Neuronal stem cell (in vitro differentiated cells): ENCODE measurements at regions not wholly inside any gene's neighbourhood (a gene's known extent, or its start where the extent isn't known, plus 50 kb on each side); places are given as distances from the start of the nearest gene placed in this dataset.

ENCODE experiments used
- DNase-seq: peaks from one replicate; pipeline ENCODE4 v3.0.0-alpha.2; 2013; ENCODE audit warnings: low spot score
- H2AFZ ChIP-seq: one replicate; pipeline ENCODE4 v1.6.1; 2013; ENCODE audit warnings: mild to moderate bottlenecking, low read length, inconsistent platforms
- H2AK5ac ChIP-seq: 2 replicates; pipeline ENCODE4 v1.6.1; 2013; ENCODE audit warnings: low read depth, mild to moderate bottlenecking, inconsistent platforms, low read length, moderate library complexity, mixed read lengths
- H2BK120ac ChIP-seq: 2 replicates; pipeline ENCODE4 v1.6.1; 2013; ENCODE audit warnings: low read depth, mild to moderate bottlenecking, inconsistent platforms, low read length, moderate library complexity, mixed read lengths
- H2BK12ac ChIP-seq: one replicate; pipeline ENCODE4 v1.6.1; 2013; ENCODE audit warnings: low read length, inconsistent platforms
- H2BK15ac ChIP-seq: 2 replicates; pipeline ENCODE4 v1.6.1; 2013; ENCODE audit warnings: mild to moderate bottlenecking, low read length, inconsistent platforms, mixed read lengths
- H2BK5ac ChIP-seq: one replicate; pipeline ENCODE4 v1.6.1; 2013; ENCODE audit warnings: inconsistent platforms, mild to moderate bottlenecking, low read length, moderate library complexity
- H3K14ac ChIP-seq: one replicate; pipeline ENCODE4 v1.6.1; 2013; ENCODE audit warnings: low read length, inconsistent platforms
- H3K18ac ChIP-seq: 2 replicates; pipeline ENCODE4 v1.6.1; 2013; ENCODE audit warnings: low read length, inconsistent platforms
- H3K23ac ChIP-seq: 2 replicates; pipeline ENCODE4 v1.6.1; 2013; ENCODE audit warnings: low read depth, mild to moderate bottlenecking, mixed read lengths, low read length, inconsistent platforms; ENCODE audit not compliant: poor library complexity
- H3K27ac ChIP-seq: replicated peaks from 3 replicates; pipeline ENCODE4 v1.5.1; 2013; ENCODE audit warnings: low read length, inconsistent platforms
- H3K27me3 ChIP-seq, 3 experiments: 2 replicates each; pipeline ENCODE4 v1.6.1; 2013; ENCODE audit warnings: low read length in 3 of 3, mild to moderate bottlenecking in 2 of 3, inconsistent platforms in 1 of 3, low read depth in 1 of 3, mixed read lengths in 1 of 3, moderate library complexity in 1 of 3; ENCODE audit not compliant: control insufficient read depth in 3 of 3, insufficient read depth in 3 of 3
- H3K36me3 ChIP-seq, 2 donors: replicated peaks in 1 of 2; 2 replicates each; pipeline ENCODE4 v1.6.1; 2013; ENCODE audit warnings: low read length in 2 of 2; ENCODE audit not compliant: control insufficient read depth in 2 of 2, insufficient read depth in 2 of 2
- H3K4ac ChIP-seq: 2 replicates; pipeline ENCODE4 v1.6.1; 2013; ENCODE audit warnings: inconsistent platforms, mild to moderate bottlenecking, low read length, moderate library complexity
- H3K4me1 ChIP-seq, 2 donors: 1 replicate in 1 of 2; 2 replicates in 1 of 2; pipeline ENCODE4 v1.6.1; 2013; ENCODE audit warnings: low read length in 2 of 2, low read depth in 1 of 2; ENCODE audit not compliant: control insufficient read depth in 2 of 2, insufficient read depth in 1 of 2
- H3K4me2 ChIP-seq: one replicate; pipeline ENCODE4 v1.6.1; 2013; ENCODE audit warnings: mild to moderate bottlenecking, low read length, inconsistent platforms; ENCODE audit not compliant: insufficient read depth, poor library complexity, severe bottlenecking
- H3K4me3 ChIP-seq, 2 donors: 2 replicates each; pipeline ENCODE4 v1.5.1; 2013; ENCODE audit warnings: low read length in 2 of 2, mild to moderate bottlenecking in 2 of 2, inconsistent platforms in 1 of 2, moderate library complexity in 1 of 2
- H3K79me1 ChIP-seq: one replicate; pipeline ENCODE4 v1.6.1; 2013; ENCODE audit warnings: low read depth, mild to moderate bottlenecking, inconsistent platforms, low read length, moderate library complexity
- H3K9ac ChIP-seq: one replicate; pipeline ENCODE4 v1.6.1; 2013; ENCODE audit warnings: mild to moderate bottlenecking, low read depth, low read length, inconsistent platforms; ENCODE audit not compliant: poor library complexity
- H3K9me3 ChIP-seq, 2 donors: replicated peaks in 1 of 2; 2 replicates each; pipeline versions ENCODE3 to v1.6.1; 2013; ENCODE audit warnings: low read length in 2 of 2, mild to moderate bottlenecking in 2 of 2, inconsistent platforms in 1 of 2, low read depth in 1 of 2, mixed read lengths in 1 of 2, moderate library complexity in 1 of 2; ENCODE audit not compliant: control insufficient read depth in 2 of 2, insufficient read depth in 1 of 2
- H4K8ac ChIP-seq: one replicate; pipeline ENCODE4 v1.6.1; 2013; ENCODE audit warnings: low read depth, mild to moderate bottlenecking, inconsistent platforms, low read length, moderate library complexity
- H4K91ac ChIP-seq: one replicate; pipeline ENCODE4 v1.6.1; 2013; ENCODE audit warnings: low read length, low read depth, mild to moderate bottlenecking, inconsistent platforms; ENCODE audit not compliant: poor library complexity
- WGBS, 2 donors: extraction: QIAGEN DNeasy Blood & Tissue Kit; methylation state at CpG; one replicate each; pipeline ENCODE4 v1.1.7; 2013; ENCODE audit warnings: missing lambda C conversion rate in 2 of 2, mixed read lengths in 1 of 2; ENCODE audit not compliant: insufficient read length in 2 of 2, insufficient replicate concordance in 1 of 2; ENCODE audit errors: extremely low coverage in 2 of 2; 5-methylcytosine and 5-hydroxymethylcytosine counted together

DNA sequence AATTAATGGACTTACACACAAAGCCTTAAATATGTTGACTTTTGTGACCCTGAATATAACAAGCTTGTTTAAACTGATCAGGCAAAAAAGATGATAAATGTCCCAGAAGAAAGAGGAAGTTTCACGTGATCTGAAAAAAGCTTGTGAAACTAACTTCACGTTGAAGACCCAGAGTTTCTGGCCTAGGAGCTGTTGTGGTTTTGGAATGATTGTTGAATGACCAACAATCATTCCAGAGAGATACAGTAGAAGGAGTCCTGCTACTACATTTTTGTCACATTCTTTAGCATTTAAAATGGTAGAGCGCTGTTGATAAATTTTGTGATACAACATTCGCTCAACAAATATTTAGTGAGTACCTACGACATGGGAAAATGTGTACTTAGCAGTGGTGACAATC, 143.1 kb upstream of the FBN2 start:
- no peaks in the 10 kb centered on the region for H3K4me1 ChIP-seq

DNA sequence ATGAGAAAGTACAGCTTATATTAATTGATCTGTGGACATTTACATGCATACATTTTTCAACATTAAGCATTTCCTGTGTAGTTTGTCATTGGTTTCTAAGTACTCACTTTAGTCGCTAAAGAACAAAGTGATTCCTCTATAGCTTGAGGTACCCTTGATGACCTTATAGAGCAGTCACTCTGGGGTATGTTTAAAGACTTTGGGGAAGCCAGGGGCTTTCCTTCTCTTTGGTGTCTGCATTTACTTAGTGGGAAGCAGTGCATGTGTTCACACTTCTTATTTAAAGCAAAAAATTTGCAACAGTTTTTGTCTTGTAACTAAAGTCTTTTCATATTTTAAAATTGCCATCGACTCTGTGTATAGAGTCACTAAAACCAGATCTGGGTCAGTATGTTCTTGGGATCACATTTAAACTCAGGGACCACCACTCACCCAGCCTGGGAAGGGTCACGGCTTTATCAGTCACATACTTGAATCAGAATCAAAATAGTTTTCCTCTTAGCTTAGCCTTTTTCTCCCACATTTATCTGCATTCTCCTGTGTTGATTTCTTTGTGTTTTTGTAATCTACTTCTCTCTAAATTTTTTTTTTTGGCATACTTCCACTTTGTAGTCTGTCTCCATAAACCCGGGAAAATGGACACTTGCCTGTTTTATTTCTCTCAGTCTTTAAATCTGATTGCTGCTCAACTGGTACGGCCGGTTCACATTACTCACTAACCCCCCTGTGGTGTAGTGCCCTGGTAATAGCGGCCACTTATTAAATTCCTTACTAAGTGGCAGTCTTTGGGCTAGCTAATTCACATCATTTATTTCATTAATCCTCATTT, 143.9 kb upstream of the FBN2 start:
- Histone ChIP-seq H3K9me3 (no peaks in the 10 kb centered on the region), H3K4ac (no peak overlapping the region), H2BK15ac (no peak overlapping the region), H3K4me2 (no peak overlapping the region), H2AFZ (no peak overlapping the region), H3K4me3 (no peak overlapping the region), H3K27me3 (no peaks in the 10 kb centered on the region), H3K14ac (no peak overlapping the region), H3K79me1 (no peaks in the 10 kb centered on the region), H3K18ac (no peak overlapping the region), H3K27ac (no peak overlapping the region), H4K8ac (no peak overlapping the region), H2BK12ac (no peak overlapping the region), H4K91ac (no peak overlapping the region), H3K4me1 (no peaks in the 10 kb centered on the region), H2BK5ac (no peak overlapping the region), H2BK120ac (no peak overlapping the region), H3K23ac (no peak overlapping the region), H3K36me3 (no peaks in the 10 kb centered on the region), H3K9ac (no peak overlapping the region), H2AK5ac (no peak overlapping the region)
- no peak for DNase-seq
- no CpG with 5 or more reads among the region's 7 CpGs for WGBS, 2 donors

More for the DNA sequence above, 143.1 kb upstream of the FBN2 start:
- no peak overlapping the region for H3K4me2 ChIP-seq
- H3K36me3 ChIP-seq = no peaks in the 10 kb centered on the region
- H2AFZ ChIP-seq = no peak overlapping the region
- H3K27ac ChIP-seq = no peak overlapping the region
- H2AK5ac ChIP-seq = no peak overlapping the region
- no peaks in the 10 kb centered on the region for H3K27me3 ChIP-seq
- no peaks in the 10 kb centered on the region for H3K79me1 ChIP-seq
- H3K23ac ChIP-seq = no peak overlapping the region
- H4K91ac ChIP-seq = no peak overlapping the region
- no peak for DNase-seq
- no peak overlapping the region for H2BK12ac ChIP-seq
- H2BK120ac ChIP-seq = no peak overlapping the region
- no peak overlapping the region for H3K18ac ChIP-seq
- no peak overlapping the region for H3K4me3 ChIP-seq
- no peak overlapping the region for H4K8ac ChIP-seq
- no peaks in the 10 kb centered on the region for H3K9me3 ChIP-seq
- no peak overlapping the region for H3K4ac ChIP-seq
- no peak overlapping the region for H2BK15ac ChIP-seq
- no CpG with 5 or more reads among the region's 5 CpGs for WGBS, 2 donors
- H3K14ac ChIP-seq = no peak overlapping the region
- no peak overlapping the region for H3K9ac ChIP-seq
- no peak overlapping the region for H2BK5ac ChIP-seq

DNA sequence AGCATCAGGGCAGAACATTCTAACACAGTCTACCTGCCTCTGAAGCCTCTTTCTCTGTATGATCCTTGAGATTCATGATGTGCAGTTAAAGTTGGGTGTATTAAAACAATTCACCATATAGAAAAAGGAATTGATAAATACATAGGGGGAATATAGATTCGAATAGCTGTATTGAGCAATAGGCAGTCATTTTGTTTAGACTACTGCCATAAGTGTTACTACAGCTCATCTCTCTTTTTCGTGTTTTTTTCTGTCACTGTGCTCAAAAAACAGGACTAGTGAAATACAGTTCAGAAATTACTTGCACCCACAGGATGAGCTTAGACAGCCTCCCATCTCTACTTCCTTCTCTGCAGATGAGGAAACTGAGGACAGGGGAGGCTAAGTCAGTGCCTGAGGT, 144.6 kb upstream of the FBN2 start:
- no CpG with 5 or more reads among the region's 2 CpGs for WGBS, 2 donors
- H3K14ac ChIP-seq = no peak overlapping the region
- no peak for DNase-seq
- H4K8ac ChIP-seq = no peak overlapping the region
- H3K9ac ChIP-seq = no peak overlapping the region
- no peaks in the 10 kb centered on the region for H3K36me3 ChIP-seq
- no peak overlapping the region for H3K18ac ChIP-seq
- no peaks in the 10 kb centered on the region for H3K9me3 ChIP-seq
- no peaks in the 10 kb centered on the region for H3K79me1 ChIP-seq
- no peak overlapping the region for H3K27ac ChIP-seq
- no peak overlapping the region for H3K4ac ChIP-seq
- no peaks in the 10 kb centered on the region for H3K27me3 ChIP-seq
- no peak overlapping the region for H2BK120ac ChIP-seq
- no peak overlapping the region for H3K23ac ChIP-seq
- no peaks in the 10 kb centered on the region for H3K4me1 ChIP-seq
- H2AK5ac ChIP-seq = no peak overlapping the region
- no peak overlapping the region for H2BK5ac ChIP-seq
- H2BK15ac ChIP-seq = no peak overlapping the region
- H4K91ac ChIP-seq = no peak overlapping the region
- no peak overlapping the region for H3K4me3 ChIP-seq
- no peak overlapping the region for H2BK12ac ChIP-seq
- H3K4me2 ChIP-seq = no peak overlapping the region
- H2AFZ ChIP-seq = no peak overlapping the region

DNA sequence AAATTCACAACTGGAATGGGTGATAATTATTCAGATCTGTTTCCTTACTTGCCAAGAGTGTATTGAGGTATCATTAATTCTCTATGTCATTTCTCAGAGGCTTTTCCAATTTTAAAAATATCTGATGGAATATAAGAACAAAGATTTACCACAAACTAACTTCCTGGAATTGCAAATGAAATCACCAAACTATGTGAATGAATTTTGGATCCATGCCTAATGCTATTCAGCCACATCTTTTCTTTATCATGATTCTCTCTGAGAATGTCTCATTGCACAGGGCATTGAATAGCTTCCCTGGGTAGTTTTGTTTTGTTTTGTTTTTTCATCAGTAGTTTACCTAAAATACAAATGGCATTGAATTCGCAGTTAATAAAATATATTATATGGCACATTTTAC, 146.9 kb upstream of the FBN2 start:
- no peak overlapping the region for H4K91ac ChIP-seq
- no peak overlapping the region for H2BK15ac ChIP-seq
- no peak overlapping the region for H3K14ac ChIP-seq
- H3K4me3 ChIP-seq = no peak overlapping the region
- H3K4ac ChIP-seq = no peak overlapping the region
- no peaks in the 10 kb centered on the region for H3K4me1 ChIP-seq
- H3K36me3 ChIP-seq = no peaks in the 10 kb centered on the region
- no CpG with 5 or more reads among the region's 1 CpG for WGBS, 2 donors
- H3K23ac ChIP-seq = no peak overlapping the region
- H3K9me3 ChIP-seq = no peaks in the 10 kb centered on the region
- H3K18ac ChIP-seq = no peak overlapping the region
- no peaks in the 10 kb centered on the region for H3K27me3 ChIP-seq
- no peak for DNase-seq
- H3K9ac ChIP-seq = no peak overlapping the region
- H2BK120ac ChIP-seq = no peak overlapping the region
- H3K4me2 ChIP-seq = no peak overlapping the region
- H2AFZ ChIP-seq = no peak overlapping the region
- H3K27ac ChIP-seq = no peak overlapping the region
- no peak overlapping the region for H2BK5ac ChIP-seq
- no peaks in the 10 kb centered on the region for H3K79me1 ChIP-seq
- no peak overlapping the region for H2BK12ac ChIP-seq
- no peak overlapping the region for H2AK5ac ChIP-seq
- no peak overlapping the region for H4K8ac ChIP-seq
